Right cardiac atrium (tissue), 5 donors: ENCODE measurements at regions not wholly inside any gene's neighbourhood (a gene's known extent, or its start where the extent isn't known, plus 50 kb on each side); places are given as distances from the start of the nearest gene placed in this dataset.

ENCODE experiments used
- ATAC-seq, 2 donors: fragments of 200-7000 bp; cut with Tn5 transposase; one replicate each; pipeline versions ENCODE4 v1.8.0 to v1.9.1; 2020; ENCODE audit warnings: moderate library complexity in 2 of 2, mild to moderate bottlenecking in 1 of 2
- DNase-seq, 3 donors: peaks; one replicate each; pipeline ENCODE4 v3.0.0-alpha.2; 2020
- H3K27ac ChIP-seq: one replicate; pipeline ENCODE4 v1.5.1; 2013; ENCODE audit warnings: mild to moderate bottlenecking, low read length, control low read depth, moderate library complexity
- H3K27me3 ChIP-seq: one replicate; pipeline ENCODE4 v1.6.1; 2013; ENCODE audit not compliant: control insufficient read depth, insufficient read depth
- H3K4me1 ChIP-seq: one replicate; pipeline ENCODE4 v1.6.1; 2013; ENCODE audit warnings: low read length; ENCODE audit not compliant: control insufficient read depth, insufficient read depth
- H3K4me3 ChIP-seq: one replicate; pipeline ENCODE4 v1.5.1; 2013; ENCODE audit warnings: low read length, control low read depth
- H3K9me3 ChIP-seq: one replicate; pipeline ENCODE4 v1.6.1; 2013; ENCODE audit warnings: low read length; ENCODE audit not compliant: control insufficient read depth
- WGBS: extraction: QIAGEN DNeasy Blood & Tissue Kit; methylation state at CpG from one replicate; pipeline ENCODE4 v1.1.7; 2013; 5-methylcytosine and 5-hydroxymethylcytosine counted together
- intact Hi-C, 4 donors: fragments of 100-400 bp; cut with DNase I; formaldehyde crosslinking; loops; one replicate each; pipeline versions ENCODE4 v1.11.0 to v1.14.0; 2022 to 2023
- donor health status: healthy with polysubstance abuse.
- donor health status: DM: no; HTN: yes; CAD: no.
- donor health status: DM: no; HTN: no; CAD: no.
- donor health status: DM: no; HTN: yes; CAD: no; lungs with severe emphysema.
- donor health status: DM: yes; HTN: yes; CAD: no.

DNA sequence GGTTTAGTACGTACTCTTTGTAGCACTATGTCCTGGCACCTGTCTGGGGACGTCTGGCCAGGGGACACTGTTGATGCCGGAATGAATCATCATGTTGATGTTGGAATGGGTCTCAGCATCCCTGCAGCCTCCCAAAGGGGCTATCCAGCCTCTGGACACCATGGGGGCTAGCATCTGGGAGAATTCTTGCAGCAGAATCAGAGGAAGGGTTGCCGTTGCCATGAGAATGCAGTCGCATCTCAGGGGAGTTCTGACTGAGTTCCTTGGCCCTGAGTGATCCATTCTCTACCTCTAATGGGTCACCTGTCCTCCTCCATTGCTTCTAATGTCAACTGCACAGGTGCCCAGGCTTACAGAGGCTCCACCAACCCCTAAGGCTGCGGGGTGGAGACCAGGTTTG lies 129.1 kb downstream of the UQCRFS1 start:
- intact Hi-C loops, result no loop called here
- DNase-seq (no peak), ATAC-seq (no peak)
- H3K4me3 ChIP-seq, result no peak overlapping the region
- WGBS, result 64% methylated on average over 6 of the region's 6 CpGs
- H3K9me3 ChIP-seq, result no peaks in the 10 kb centered on the region
- no peak overlapping the region for H3K27ac ChIP-seq
- H3K4me1 ChIP-seq, result no peaks in the 10 kb centered on the region
- H3K27me3 ChIP-seq, result no peaks in the 10 kb centered on the region

DNA sequence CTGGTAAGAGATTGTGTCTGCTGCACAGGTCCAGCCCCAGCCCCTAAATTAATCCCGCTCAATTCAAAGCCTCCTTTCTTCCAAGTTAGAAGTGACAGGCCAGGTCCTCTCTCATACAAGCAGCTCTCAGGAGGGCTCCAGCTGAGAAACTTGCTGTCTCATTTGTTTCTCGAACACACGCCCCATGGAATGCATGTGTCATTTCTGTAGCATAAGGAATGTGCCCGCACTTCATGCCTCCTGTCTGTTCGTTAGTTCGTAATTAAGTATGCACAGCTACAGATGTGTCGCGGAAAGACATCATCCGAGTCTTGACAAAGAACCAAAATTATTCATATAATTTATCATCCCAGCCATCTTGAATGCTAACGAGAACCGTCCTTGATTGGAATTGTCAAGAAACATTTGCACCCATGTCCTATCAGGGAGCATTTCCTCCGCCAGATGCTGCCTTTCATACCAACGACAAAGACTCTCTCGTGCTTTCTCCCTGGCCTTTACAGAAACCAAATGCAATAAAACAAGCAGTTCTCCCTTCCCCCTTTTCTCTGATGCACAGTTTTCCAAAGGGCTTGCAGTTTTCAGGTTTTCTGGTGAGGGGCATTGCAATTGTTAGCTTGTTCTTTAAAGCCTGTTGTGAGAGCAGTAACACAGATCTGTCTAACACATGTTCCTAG lies 133.5 kb downstream of the UQCRFS1 start:
- ATAC-seq, result no peak
- Histone ChIP-seq H3K27ac (no peak overlapping the region), H3K4me1 (no peaks in the 10 kb centered on the region), H3K9me3 (no peaks in the 10 kb centered on the region), H3K4me3 (no peak overlapping the region), H3K27me3 (no peaks in the 10 kb centered on the region)
- 68% methylated on average over 14 of the region's 14 CpGs for WGBS
- intact Hi-C loops, result no loop called here
- DNase-seq, result no peak

DNA sequence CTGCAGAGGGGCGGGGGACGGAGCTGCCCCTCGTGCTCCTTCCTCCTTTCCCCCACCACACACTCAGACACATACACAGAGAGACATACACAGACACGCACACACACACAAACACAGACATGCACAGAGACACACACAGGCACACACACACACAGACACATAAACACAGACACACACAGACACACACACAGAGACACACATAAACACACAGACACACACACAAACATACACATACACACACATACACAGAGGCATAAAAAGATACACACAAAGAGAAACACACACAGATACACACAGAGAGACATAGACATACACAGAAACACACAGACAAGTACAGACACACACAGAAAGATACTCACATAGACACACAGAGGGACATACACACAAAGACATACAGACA lies 136.0 kb downstream of the UQCRFS1 start:
- ATAC-seq (no peak), DNase-seq (no peak)
- intact Hi-C loops, result no loop called here
- no peaks in the 10 kb centered on the region for H3K9me3 ChIP-seq
- no peak overlapping the region for H3K27ac ChIP-seq
- whole genome bisulfite sequencing, result 77% methylated on average over 4 of the region's 4 CpGs
- no peak overlapping the region for H3K4me3 ChIP-seq
- H3K27me3 ChIP-seq, result no peaks in the 10 kb centered on the region
- H3K4me1 ChIP-seq, result no peaks in the 10 kb centered on the region

DNA sequence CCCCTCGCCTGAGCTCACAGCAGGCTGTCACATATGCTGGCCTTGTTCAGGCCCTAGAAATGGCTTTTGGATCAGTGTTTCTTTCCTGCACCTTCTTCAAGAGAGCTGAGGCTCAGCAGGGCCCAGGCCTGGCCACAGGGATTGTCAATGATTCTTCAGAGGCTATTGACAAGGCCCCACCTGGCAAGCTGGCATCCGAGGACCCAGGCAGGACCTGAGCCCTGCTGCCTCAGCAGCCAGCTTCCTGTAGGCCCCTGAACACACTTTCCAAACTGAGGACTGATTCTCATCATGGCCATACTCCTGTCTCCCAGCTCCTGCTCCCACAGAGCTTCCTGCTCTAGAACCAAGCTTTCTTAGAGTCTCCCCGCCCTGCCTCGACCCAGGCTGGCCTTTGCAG lies 136.8 kb downstream of the UQCRFS1 start:
- DNase-seq (no peak), ATAC-seq (no peak)
- no peaks in the 10 kb centered on the region for H3K27me3 ChIP-seq
- WGBS, result 65% methylated on average over 4 of the region's 4 CpGs
- no peaks in the 10 kb centered on the region for H3K9me3 ChIP-seq
- intact Hi-C loops, result no loop called here
- H3K4me1 ChIP-seq, result no peaks in the 10 kb centered on the region
- H3K4me3 ChIP-seq, result no peak overlapping the region
- no peak overlapping the region for H3K27ac ChIP-seq

DNA sequence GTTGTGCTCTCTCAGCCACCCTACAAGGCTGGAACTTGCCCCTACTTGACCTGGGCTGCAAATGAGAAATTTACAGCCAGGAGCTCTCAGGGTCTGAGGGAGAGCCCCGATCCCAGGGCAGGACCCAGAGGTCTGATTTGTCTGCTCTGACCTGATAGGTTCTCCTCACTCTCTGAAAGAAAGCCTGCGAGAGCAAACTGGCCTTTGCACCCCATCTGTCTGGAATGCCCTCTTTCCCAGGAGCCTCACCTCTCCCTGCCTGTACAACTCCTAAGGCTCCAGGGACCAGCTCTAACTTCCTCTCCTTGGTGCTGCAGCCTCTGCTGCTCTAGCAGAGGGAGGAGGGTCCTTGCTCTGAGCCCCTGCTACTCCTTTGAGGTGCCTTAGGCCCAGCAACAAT lies 137.8 kb downstream of the UQCRFS1 start:
- WGBS, result 60% methylated on average over 2 of the region's 2 CpGs
- ATAC-seq, result no peak
- no peak overlapping the region for H3K27ac ChIP-seq
- DNase-seq, result no peak
- no peak overlapping the region for H3K4me3 ChIP-seq
- intact Hi-C loops, result no loop called here
- H3K9me3 ChIP-seq, result no peaks in the 10 kb centered on the region
- no peaks in the 10 kb centered on the region for H3K27me3 ChIP-seq
- H3K4me1 ChIP-seq, result no peaks in the 10 kb centered on the region

DNA sequence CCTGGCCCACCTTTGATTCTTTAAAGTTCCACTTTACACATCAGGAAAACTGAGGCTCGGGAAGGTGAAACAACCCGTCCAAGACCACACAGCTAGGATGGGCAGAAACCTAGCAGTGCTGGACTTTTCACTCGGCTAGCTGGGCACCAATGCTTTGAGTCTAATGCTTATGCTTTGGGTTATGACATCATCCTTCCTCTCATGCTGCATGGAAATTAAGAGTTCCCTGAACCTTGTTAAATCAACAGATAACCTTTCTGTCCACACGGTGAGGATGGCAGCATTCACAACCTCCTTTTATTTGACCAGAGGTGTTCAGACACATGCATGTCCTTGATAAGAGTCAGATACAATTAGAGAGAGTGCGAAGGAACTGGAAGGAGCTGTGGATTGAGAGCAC lies 138.4 kb downstream of the UQCRFS1 start:
- Histone ChIP-seq H3K9me3 (no peaks in the 10 kb centered on the region), H3K27ac (no peak overlapping the region), H3K4me1 (no peaks in the 10 kb centered on the region), H3K27me3 (no peaks in the 10 kb centered on the region), H3K4me3 (no peak overlapping the region)
- no peak for DNase-seq
- WGBS, result 63% methylated on average over 5 of the region's 5 CpGs
- ATAC-seq, result no peak
- intact Hi-C loops, result no loop called here

DNA sequence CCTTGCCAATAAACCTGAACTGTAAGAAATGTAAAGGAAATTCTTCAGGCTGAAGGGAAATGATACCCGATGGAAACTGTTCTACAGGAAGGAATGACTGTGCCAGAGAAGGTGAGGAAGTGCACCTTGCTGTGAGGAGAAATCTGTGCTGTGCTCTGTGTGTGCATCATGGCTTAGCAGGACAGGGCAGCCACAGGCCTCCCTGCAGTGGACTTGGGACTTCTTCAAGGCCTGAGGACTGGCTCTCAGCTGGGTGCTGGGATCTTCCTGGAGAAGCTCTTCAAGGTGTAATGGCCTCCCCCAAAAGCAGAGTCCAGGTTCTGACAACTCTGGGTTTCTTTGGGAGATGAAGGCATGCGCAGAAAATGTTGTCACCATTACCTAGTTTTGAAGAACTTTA lies 145.1 kb downstream of the UQCRFS1 start:
- H3K9me3 ChIP-seq, result no peaks in the 10 kb centered on the region
- H3K4me1 ChIP-seq, result no peaks in the 10 kb centered on the region
- H3K4me3 ChIP-seq, result no peak overlapping the region
- no peak for ATAC-seq
- DNase-seq, result no peak
- intact Hi-C loops, result no loop called here
- H3K27me3 ChIP-seq, result no peaks in the 10 kb centered on the region
- H3K27ac ChIP-seq, result no peak overlapping the region
- WGBS, result 78% methylated on average over 2 of the region's 2 CpGs

DNA sequence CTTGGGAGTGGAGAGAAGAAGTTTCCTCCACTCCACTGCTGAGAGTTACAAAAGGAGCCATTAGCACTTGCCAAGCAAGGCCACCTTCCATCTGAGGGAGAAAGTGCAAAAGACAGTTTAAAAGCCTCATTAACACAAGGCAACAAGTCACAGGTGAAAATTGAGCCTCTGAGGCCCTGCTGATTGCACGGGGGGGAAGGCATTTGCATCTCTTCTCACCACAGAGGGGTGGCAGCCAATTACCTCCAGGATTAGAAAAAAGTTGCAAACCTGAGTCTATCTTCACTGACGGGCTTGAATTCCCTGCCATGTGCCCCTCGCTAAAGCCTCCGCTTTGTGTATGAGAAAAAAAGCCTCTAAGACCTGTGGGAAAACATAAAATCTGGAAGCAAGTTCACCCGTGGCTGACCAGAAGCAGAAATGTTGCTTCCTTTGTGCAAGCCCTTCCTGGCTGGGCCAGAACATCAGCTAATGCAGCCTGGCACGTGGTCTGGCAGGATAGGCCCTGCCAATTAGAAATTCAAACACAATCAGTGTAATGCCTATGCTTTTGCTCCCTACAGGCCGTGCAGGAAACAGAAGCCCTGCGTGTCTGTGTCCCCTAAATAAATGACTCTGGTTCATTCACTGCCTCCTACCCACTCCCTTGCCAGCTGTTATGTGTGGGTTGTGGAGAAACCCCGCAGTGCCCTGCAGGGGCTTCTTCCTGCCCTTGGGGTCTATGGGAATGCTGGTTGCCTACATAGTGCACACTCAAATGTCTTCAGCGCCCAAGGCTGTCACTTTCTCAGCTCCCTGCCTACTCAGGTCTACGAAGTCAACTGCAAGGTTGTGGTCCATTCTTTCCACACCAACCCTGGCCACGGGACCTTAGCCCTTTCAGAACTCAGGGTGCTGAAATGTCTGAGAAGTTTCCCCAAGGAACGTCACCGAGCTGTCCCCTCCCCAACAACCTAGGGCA lies 150.2 kb downstream of the UQCRFS1 start:
- DNase-seq (no peak), ATAC-seq (no peak)
- H3K4me1 ChIP-seq, result no peaks in the 10 kb centered on the region
- no peak overlapping the region for H3K27ac ChIP-seq
- intact Hi-C loops, result no loop called here
- WGBS, result 32% methylated on average over 14 of the region's 14 CpGs
- H3K4me3 ChIP-seq, result no peak overlapping the region
- H3K9me3 ChIP-seq, result no peaks in the 10 kb centered on the region
- peaks cover 3% of the 10 kb centered on the region for H3K27me3 ChIP-seq

DNA sequence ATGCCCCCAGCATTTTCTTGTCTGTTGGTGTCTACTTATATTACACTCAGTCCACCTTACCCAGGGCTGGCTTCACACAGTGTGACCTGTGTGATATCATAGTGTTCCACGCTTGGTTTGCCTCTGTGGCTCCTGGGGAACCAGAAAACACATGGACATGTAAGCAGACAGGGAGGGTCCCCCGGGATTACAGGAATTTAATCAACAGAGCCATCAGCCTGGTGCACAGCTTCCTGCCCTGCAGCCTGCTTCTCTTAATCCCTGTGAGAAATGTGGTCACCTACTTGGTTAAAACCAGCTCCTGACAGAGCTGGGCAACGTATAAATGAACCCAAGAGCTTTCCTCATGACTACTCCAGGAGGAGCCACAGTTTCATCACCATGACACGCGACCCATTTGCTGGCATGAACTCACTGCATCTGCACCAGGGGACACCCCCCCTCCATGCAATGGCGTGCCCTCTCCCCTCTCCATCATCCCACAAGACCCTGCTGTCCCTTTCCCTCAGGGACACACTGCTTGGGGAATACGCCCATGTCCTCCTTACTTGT lies 152.1 kb downstream of the UQCRFS1 start:
- ATAC-seq (no peak), DNase-seq (no peak)
- no peak overlapping the region for H3K4me3 ChIP-seq
- intact Hi-C loops, result no loop called here
- no peak overlapping the region for H3K27ac ChIP-seq
- H3K27me3 ChIP-seq, result peaks cover 3% of the 10 kb centered on the region
- H3K9me3 ChIP-seq, result no peaks in the 10 kb centered on the region
- H3K4me1 ChIP-seq, result no peaks in the 10 kb centered on the region
- 64% methylated on average over 7 of the region's 7 CpGs for WGBS

DNA sequence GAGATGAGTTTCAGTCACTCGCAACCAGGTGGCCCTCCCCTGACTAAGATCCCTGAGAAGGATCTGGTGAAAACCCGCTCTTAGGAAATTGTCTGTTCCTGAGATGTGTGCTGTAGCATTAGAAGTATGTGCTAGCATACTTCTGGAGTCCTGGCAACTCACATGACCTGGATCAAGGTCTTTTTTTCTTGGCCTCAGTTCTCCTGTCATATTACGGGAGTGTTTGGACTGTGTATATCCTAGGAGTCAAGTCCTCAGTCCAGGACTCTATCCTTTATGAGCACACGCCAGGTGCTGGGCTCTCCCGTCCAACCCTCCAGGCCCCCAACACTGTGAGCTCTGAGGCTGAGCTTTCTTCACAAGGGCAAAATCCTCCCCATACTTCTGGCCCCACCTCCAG lies 156.4 kb downstream of the UQCRFS1 start:
- H3K27ac ChIP-seq, result no peak overlapping the region
- H3K4me3 ChIP-seq, result no peak overlapping the region
- no peaks in the 10 kb centered on the region for H3K27me3 ChIP-seq
- no peaks in the 10 kb centered on the region for H3K4me1 ChIP-seq
- 71% methylated on average over 5 of the region's 5 CpGs for WGBS
- ATAC-seq, result no peak
- DNase-seq, result no peak
- intact Hi-C loops, result no loop called here
- no peaks in the 10 kb centered on the region for H3K9me3 ChIP-seq

DNA sequence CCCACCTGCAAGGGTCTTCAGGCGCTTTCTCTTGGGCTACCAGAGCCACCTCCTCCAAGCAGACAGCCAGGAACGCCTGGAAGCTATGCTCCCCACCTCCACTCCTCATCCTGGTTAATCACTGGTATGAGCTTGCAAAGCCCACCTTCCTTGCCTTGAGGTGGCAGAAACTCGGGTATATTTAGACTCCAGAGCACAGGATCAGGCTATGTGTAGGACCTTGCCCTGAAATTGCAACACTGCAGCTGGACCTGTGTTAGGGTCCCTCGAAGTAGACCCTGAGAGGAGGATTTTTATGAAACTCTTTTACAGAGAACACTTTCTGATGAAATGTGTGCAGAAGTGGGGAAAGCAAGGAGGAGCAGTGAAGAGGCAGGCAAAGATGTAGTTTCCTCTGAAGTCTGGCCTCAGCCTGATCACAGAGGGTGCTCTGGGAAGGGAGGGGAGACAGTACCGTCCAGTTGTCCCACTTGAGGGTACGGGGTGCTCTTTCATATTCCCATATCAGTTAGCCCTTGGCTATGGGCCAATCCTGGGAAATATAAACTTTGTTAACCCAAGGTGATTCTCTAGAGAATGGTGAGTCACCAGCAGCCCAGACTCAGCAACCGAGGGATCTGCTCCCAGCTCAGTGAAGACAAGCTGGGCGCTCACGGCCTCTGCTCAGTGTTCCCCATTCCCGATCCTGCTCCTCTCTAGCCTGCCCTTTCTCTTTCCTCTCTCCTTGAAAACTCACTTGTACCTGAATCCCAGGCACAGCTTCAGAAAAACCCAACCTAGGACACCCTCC lies 157.9 kb downstream of the UQCRFS1 start:
- 63% methylated on average over 10 of the region's 10 CpGs for WGBS
- no peak for DNase-seq

More for the DNA sequence above, 157.9 kb downstream of the UQCRFS1 start:
- H3K4me3 ChIP-seq, result no peak overlapping the region
- intact Hi-C loops, result no loop called here
- H3K9me3 ChIP-seq, result no peaks in the 10 kb centered on the region
- no peaks in the 10 kb centered on the region for H3K4me1 ChIP-seq
- ATAC-seq, result no peak
- no peak overlapping the region for H3K27ac ChIP-seq
- H3K27me3 ChIP-seq, result no peaks in the 10 kb centered on the region
